Suprapubic skin (tissue), 4 donors: ENCODE measurements at regions not wholly inside any gene's neighbourhood (a gene's known extent, or its start where the extent isn't known, plus 50 kb on each side); places are given as distances from the start of the nearest gene placed in this dataset.

Experiments
- DNase-seq, 2 donors: peaks; one replicate each; pipeline ENCODE4 v3.0.0-alpha.2; 2019; ENCODE audit warnings: low spot score in 2 of 2
- H3K27ac ChIP-seq: fragments of 200-600 bp; sonication (generic); one replicate; pipeline ENCODE4 v1.5.1; 2019
- H3K27me3 ChIP-seq: fragments of 200-600 bp; sonication (generic); one replicate; pipeline ENCODE4 v1.5.1; 2019
- H3K36me3 ChIP-seq: fragments of 200-600 bp; sonication (generic); one replicate; pipeline ENCODE4 v1.5.1; 2019
- H3K4me1 ChIP-seq: fragments of 200-600 bp; sonication (generic); one replicate; pipeline ENCODE4 v1.5.1; 2019
- H3K4me3 ChIP-seq: fragments of 200-600 bp; sonication (generic); one replicate; pipeline ENCODE4 v1.5.1; 2019; ENCODE audit warnings: mild to moderate bottlenecking
- H3K9me3 ChIP-seq: fragments of 200-600 bp; sonication (generic); one replicate; pipeline ENCODE4 v1.5.1; 2019
- CTCF ChIP-seq, 2 donors: fragments of 200-600 bp in 1 of 2; fragments of 450-650 bp in 1 of 2; sonication (generic) in 1 of 2; IDR thresholded peaks; one replicate each; pipeline ENCODE4 v1.5.1; 2016 to 2019; ENCODE audit warnings: antibody characterized with exemption in 2 of 2, mild to moderate bottlenecking in 1 of 2, moderate library complexity in 1 of 2
- EP300 ChIP-seq: sonication (generic); formaldehyde crosslinking; IDR thresholded peaks from one replicate; pipeline ENCODE4 v1.6.1; 2017; ENCODE audit warnings: antibody characterized with exemption
- POLR2A ChIP-seq, 2 donors: fragments of 450-650 bp; IDR thresholded peaks; one replicate each; pipeline ENCODE4 v1.6.1; 2017; ENCODE audit warnings: antibody characterized with exemption in 2 of 2, mild to moderate bottlenecking in 2 of 2, moderate library complexity in 2 of 2
- POLR2AphosphoS5 ChIP-seq, 3 donors: sonication (generic); formaldehyde crosslinking; IDR thresholded peaks; one replicate each; pipeline ENCODE4 v1.6.1; 2017; ENCODE audit warnings: antibody characterized with exemption in 3 of 3
- WGBS: methylation state at CpG from one replicate; pipeline ENCODE4 v1.1.5; 2018; 5-methylcytosine and 5-hydroxymethylcytosine counted together

GRCh38 chr11:109902764-109903433 lies 190.3 kb upstream of the ZC3H12C start:
- DNase-seq, result no peak
- TF ChIP-seq EP300 (no peak), CTCF (IDR thresholded peaks at IDR 0.05) (no peak)
- Histone ChIP-seq H3K27me3 (no peaks in the 10 kb centered on the region), H3K27ac (no peak overlapping the region), H3K4me3 (no peak overlapping the region), H3K4me1 (no peaks in the 10 kb centered on the region), H3K36me3 (no peaks in the 10 kb centered on the region), H3K9me3 (peaks cover 6% of the 10 kb centered on the region)
- 84% methylated on average over 5 of the region's 5 CpGs for WGBS

GRCh38 chr11:109911488-109911887 lies 181.7 kb upstream of the ZC3H12C start:
- no peak for TF ChIP-seq POLR2A (IDR thresholded peaks at IDR 0.05)
- DNase-seq, result no peak
- WGBS, result 39% methylated on average over 2 of the region's 2 CpGs
- H3K36me3 ChIP-seq, result no peaks in the 10 kb centered on the region
- H3K4me1 ChIP-seq, result peaks cover 6% of the 10 kb centered on the region
- no peak overlapping the region for H3K4me3 ChIP-seq
- H3K27ac ChIP-seq, result no peak overlapping the region
- H3K9me3 ChIP-seq, result peaks cover 3% of the 10 kb centered on the region
- H3K27me3 ChIP-seq, result no peaks in the 10 kb centered on the region

- no peak overlapping the region for H3K4me3 ChIP-seq
- TF ChIP-seq CTCF (IDR thresholded peaks at IDR 0.05), result no peak
- no peak for TF ChIP-seq EP300
- no peak for TF ChIP-seq POLR2A (IDR thresholded peaks at IDR 0.05)
- TF ChIP-seq POLR2AphosphoS5 (IDR thresholded peaks at IDR 0.05), result no peak
- H3K9me3 ChIP-seq, result peaks cover 3% of the 10 kb centered on the region
- DNase-seq, result no peak
- no peak overlapping the region for H3K27ac ChIP-seq
- peaks cover 6% of the 10 kb centered on the region for H3K4me1 ChIP-seq
- H3K27me3 ChIP-seq, result no peaks in the 10 kb centered on the region
- WGBS, result 51% methylated on average over 4 of the region's 4 CpGs
- H3K36me3 ChIP-seq, result no peaks in the 10 kb centered on the region
Measured at GRCh38 chr11:109914038-109914437, 179.2 kb upstream of the ZC3H12C start.

GRCh38 chr11:109914809-109915653 lies 178.2 kb upstream of the ZC3H12C start:
- no peak for DNase-seq
- Histone ChIP-seq H3K4me3 (no peak overlapping the region), H3K36me3 (no peaks in the 10 kb centered on the region), H3K27me3 (no peaks in the 10 kb centered on the region), H3K27ac (no peak overlapping the region), H3K9me3 (peaks cover 3% of the 10 kb centered on the region), H3K4me1 (peaks cover 6% of the 10 kb centered on the region)
- WGBS, result 40% methylated on average over 5 of the region's 5 CpGs
- TF ChIP-seq POLR2A (IDR thresholded peaks at IDR 0.05) (no peak), POLR2AphosphoS5 (IDR thresholded peaks at IDR 0.05) (no peak)

GRCh38 chr11:109926941-109927340 lies 166.3 kb upstream of the ZC3H12C start:
- H3K27me3 ChIP-seq, result no peaks in the 10 kb centered on the region
- DNase-seq, result no peak
- no peak for TF ChIP-seq POLR2AphosphoS5 (IDR thresholded peaks at IDR 0.05)
- no peak for TF ChIP-seq POLR2A (IDR thresholded peaks at IDR 0.05)
- no peak for TF ChIP-seq EP300
- no peak for TF ChIP-seq CTCF (IDR thresholded peaks at IDR 0.05)
- no peak overlapping the region for H3K27ac ChIP-seq
- H3K4me1 ChIP-seq, result no peaks in the 10 kb centered on the region
- 38% methylated on average over 3 of the region's 3 CpGs for WGBS
- H3K9me3 ChIP-seq, result no peaks in the 10 kb centered on the region
- H3K4me3 ChIP-seq, result no peak overlapping the region
- H3K36me3 ChIP-seq, result no peaks in the 10 kb centered on the region

GRCh38 chr11:109929308-109929707 lies 163.9 kb upstream of the ZC3H12C start:
- no peaks in the 10 kb centered on the region for H3K4me1 ChIP-seq
- no peaks in the 10 kb centered on the region for H3K36me3 ChIP-seq
- no peak for DNase-seq
- no peaks in the 10 kb centered on the region for H3K27me3 ChIP-seq
- no peak overlapping the region for H3K27ac ChIP-seq
- WGBS, result 71% methylated on average over 3 of the region's 3 CpGs
- H3K4me3 ChIP-seq, result no peak overlapping the region
- no peaks in the 10 kb centered on the region for H3K9me3 ChIP-seq
- TF ChIP-seq EP300 (no peak), POLR2A (IDR thresholded peaks at IDR 0.05) (no peak), CTCF (IDR thresholded peaks at IDR 0.05) (no peak), POLR2AphosphoS5 (IDR thresholded peaks at IDR 0.05) (no peak)
